T-helper 9 cell (primary cell): ENCODE measurements at regions not wholly inside any gene's neighbourhood (a gene's known extent, or its start where the extent isn't known, plus 50 kb on each side); places are given as distances from the start of the nearest gene placed in this dataset.

Experiments
- DNase-seq: peaks from one replicate; pipeline ENCODE4 v3.0.0-alpha.2; 2020

DNA sequence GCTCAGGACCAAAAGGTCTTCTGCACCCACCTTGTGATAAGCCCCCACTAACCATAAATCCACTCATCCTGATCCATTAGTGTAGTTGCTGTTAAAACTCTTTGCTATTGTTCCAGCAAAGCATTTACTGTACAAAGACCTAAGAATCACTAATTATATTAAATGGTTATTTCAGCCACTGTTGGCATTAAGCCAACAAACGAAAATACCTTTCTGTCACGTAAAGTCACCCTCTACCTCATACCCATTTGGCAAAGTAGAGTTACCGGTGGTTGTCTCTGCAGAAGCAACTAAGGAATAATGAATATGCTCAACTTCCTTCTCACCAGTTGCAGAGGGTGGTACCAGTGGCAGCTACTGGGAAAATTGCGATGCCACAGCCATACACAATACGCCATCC lies 224.5 kb downstream of the SP3 start:
- DNase-seq: no peak

DNA sequence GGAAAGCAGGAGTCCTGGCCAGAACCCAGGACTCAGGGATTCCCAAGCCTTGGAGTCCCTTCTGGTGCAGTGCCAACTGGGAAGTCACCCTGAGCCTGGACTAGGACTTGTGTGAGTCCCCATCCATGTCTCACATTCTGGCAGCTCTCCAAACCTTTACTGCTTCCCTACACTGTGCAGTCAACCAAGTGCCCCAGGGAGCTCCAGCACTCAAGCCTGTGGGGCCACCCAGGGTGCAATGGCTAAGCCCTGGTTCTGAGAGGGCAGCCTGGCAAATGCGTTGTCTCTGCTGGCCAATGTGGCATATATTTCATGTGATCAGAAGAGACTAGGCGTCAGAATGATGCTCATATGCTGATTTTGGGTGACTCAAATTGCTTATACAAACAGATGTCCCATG lies 223.4 kb downstream of the SP3 start:
- no peak for DNase-seq

DNA sequence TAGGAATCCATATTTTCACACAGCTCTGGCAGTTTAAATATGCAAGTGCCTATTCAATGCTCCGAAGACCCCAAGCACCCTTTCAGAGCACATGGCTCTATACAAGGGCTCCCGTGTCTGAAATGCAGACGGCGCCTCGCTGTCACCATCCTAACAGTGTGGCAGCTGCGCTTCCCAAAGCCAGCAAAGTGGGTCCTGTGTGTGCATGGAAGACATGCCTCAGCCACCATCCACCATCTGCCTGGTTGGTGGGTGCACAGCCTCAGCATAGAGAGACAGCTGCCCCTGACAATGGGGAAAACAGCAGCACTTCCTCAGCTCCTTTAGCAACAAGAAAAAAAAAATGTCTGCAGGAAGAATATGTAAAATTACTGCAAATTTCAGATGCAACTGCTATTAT lies 218.1 kb downstream of the SP3 start:
- DNase-seq: no peak

DNA sequence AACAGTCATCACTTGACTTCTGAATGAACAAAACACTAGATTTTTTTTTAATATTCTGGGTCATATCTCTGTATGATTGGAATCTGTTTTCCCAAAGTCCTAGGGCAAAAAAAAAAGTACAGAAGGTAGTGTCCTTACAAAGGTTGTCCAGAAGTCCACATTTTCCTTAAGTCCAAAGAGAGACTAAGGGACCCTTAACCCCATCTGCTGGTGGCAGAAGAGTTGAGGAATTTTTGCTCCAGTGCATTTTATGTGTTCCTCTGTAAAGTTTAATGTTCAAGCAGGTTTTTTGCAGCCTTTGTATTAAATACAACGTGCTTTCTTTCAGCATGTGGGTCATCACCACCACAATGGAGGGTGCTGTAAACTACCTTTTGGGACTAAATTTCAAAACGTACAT lies 215.9 kb downstream of the SP3 start:
- no peak for DNase-seq

DNA sequence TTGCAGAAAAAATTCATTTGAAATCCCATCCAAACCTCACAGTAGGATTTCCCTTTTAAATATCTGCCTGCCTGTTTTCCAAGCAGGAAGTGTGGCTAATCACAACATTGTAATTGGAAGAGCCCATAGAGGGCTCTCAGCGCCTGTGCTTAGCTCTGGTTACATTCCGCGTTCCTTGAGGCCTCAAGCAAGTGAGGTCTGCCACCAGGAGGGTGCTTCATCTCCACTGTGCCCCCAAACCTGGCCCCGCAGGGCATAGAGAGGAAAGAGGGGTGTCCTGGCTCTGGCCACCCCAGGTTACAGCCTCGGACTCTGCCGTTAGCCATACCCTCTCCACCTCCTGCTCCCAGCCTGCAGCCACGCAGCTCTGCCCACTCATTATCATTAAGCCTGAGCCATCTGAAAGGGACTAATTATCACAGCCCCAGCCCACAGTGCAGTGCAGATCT lies 214.8 kb downstream of the SP3 start:
- DNase-seq: no peak

DNA sequence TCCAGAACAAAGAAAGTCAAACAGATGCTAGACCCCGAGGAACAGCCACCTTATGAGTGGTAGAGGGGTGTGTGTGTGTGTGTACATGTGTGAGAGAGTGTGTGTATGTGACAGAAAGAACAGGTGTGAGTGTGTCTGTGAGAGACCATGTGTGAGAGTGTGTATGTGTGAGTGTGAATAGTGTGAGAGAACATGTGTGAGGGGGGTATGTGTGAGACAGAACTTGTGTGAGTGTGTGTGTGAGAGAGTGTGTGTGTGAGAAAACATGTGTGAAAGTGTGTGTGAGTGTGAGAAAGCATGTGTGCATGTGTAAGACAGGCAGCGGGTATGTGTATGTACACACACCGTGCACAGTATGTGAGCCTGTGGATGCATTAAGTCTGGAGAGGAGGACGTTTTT lies 214.3 kb downstream of the SP3 start:
- DNase-seq: no peak

DNA sequence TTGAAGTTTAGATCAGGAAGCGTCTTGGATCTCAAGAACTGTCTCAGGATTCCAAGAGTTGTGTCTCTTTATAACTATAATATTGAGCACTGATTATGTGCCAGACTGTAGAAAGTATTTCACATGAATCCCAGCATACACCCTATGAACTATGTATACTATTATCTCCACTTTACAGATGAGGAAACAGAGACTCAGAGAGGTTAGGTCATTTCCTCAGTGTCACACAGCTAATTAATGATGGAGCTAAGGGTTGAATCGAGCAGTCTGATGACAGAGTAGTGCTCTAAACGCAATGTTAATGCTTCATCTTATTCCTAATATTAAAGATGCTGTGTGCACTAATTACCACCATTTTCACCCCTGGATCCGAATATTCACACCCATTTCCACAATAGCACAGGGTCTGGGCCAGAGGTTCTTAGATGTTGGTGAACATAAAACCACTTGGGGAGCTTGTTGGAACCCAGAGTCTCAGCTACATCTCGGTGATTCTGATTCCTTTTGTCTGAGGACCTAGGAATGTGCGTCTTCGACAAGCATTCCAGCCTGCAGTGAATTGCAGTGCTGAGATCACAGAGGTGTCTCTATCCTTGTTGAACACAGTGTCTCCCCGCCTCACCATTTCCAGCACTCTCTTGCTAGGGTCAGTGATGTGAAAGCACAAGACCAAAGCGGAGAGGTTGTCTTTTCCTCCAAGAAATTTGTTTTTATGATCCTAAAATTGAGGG lies 213.8 kb downstream of the SP3 start:
- no peak for DNase-seq

DNA sequence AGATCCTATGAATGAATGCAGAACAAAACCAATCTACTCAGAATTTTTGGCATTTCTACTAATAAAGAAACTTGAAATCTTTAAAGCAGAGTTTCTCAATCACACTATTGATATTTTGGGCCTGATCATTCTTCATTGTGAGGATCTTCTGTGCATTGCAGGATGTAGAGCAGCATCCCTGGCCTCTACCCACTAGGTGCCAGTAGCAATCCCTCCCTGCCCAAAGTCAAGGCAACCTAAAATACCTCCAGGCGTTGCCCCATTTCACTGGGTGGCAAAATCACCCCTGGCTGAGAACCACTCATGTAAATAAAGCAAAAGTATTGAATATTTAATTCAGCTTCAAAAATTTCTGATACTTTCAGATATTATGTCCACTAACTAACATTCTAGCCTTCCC lies 213.0 kb downstream of the SP3 start:
- no peak for DNase-seq

DNA sequence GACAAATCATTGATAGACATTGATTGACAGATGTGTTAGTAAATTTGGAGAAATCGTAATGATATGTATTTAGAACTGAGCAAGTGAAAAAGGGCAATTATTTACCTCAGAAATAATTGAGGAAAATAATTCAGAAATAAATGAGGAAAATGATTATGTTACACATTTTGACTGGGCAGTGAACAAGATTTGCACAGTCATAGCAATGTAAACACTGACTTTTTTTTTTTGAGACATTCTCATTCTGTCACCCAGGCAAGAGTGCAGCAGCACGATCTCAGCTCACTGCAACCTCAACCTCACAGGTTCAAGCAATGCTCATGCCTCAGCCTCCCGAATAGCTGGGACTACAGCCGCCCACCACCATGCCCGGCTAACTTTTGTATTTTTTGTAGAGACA lies 211.7 kb downstream of the SP3 start:
- no peak for DNase-seq

DNA sequence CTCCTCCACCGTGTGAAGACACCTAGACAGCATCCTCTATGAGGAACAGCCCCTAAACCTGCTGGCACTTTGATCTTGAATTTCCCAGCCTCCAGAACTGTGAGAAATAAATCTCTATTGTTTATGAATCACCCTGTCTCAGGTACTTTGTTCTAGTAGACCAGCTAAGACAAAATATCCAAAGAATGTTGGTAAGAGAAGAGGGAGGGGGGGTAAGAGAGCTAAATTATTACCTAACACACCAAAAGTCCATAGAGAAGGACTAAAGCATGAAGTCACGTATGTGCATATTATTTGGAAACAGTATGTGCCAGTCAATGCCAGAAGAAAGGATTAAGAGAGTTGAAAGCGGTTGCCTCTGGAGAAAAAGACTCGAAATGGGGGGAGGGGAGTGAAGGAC lies 211.0 kb downstream of the SP3 start:
- DNase-seq: no peak

DNA sequence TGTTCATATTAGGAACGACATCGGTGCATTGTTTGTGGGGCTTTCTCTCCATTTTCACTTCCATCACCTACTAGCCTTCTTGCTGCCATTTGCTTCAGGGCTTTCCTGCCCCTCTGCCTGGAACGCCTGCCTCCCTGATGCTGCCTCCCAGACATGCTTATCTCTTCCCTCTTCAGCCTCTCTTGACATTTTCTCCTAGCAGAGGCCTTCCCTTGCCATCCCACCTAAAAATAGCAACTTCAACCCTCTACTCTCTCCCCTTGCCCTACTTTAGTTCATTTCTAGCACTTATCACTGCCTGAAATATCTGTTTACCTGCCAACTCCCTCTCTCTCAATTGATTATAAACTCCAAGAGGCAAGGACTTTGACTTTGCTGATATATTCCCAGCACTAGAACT lies 210.3 kb downstream of the SP3 start:
- DNase-seq: no peak

DNA sequence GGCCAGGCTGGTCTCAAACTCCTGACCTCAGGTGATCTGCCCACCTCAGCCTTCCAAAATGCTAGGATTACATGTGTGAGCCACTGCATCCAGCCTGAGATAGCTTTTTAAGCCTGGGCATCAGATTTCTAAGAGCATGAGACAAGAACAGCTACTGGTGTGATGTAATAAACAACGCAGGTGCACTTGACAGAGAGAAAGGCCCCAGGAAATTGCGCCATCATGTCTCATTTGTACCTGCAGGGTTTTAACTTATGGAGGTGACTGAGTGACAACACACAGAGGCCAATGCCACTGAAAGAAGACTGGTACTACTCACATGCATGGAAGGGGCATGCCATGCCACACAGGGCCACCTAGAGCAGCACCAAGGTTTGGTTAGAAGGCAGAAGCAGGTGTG lies 209.4 kb downstream of the SP3 start:
- DNase-seq: no peak

DNA sequence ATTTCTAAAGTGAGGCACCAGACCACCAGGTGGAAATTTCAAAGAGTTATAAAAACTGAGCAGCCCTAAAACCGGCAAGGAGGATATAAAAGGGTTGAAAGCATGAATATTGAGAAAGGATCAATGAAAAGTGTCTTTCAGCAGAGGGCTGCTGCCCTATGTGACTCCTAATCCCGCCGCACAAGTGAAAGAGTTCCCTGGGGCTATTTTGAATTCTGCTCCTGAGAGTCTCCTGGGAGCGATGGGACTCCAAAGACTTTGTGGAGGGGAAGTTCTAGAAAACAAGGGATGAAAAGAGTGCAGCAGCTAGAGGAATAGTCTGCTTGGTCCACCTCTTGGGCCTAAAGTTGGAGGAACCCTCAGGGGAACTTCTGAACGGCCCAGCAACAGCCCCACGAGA lies 205.2 kb downstream of the SP3 start:
- no peak for DNase-seq

DNA sequence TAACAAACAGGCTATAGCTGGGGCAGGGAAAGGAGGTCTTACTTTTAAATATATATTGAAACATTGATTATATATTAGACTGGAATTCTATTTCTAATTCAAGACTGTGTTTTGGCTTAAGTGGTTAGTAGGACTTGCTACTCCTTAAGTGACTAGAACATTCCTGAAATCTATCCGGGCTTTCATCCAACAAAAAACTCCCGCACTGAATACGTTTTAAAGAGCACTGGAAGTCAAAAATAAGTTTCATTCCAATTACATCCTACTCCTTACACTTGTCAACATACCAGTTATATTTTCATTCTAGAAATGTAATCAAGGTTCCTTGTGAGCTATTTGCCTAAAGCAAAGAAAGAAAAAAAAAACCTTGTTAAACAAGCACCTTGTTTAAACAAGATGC lies 204.6 kb downstream of the SP3 start:
- DNase-seq: no peak

DNA sequence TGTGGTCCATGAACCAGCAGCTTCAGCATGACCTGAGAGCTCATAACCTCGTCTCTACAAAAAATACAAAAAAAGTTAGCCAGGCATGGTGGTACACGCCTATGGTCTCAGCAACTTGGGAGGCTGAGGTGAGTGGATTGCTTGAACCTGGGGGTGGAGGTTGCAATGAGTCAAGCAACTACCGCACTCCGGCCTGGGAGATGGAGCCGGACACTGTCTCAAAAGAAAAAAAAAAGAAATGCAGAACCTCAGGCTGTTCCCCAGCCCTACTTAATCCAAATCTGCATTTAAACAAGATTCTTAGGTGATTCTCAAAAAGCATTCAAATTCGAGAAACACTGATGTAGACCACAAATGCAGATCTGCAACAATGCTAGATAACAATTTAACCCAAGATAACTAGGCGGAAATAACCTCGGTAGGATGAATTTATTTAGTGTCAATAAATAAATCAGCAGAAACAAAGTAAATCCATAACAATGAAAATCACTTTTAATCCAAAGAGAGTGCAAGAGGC lies 203.5 kb downstream of the SP3 start:
- no peak for DNase-seq

DNA sequence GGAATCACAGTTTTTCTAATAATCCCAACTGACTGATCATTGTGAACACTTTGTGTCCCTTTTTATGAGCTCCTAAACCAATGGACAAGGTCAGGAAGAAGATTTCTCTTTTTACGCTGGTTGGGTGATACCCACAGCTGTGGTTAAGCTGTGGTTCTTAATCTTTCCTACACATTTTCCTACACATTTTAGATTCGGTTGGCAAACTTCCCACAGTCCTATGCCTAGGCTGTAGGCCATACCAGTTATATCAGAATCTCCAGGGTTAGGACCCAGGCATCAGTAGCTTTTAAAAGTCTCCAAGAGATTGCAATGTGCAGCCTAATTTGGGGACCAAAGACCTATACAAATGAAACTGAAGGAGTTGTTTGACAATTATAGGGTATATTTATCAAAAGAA lies 203.0 kb downstream of the SP3 start:
- no peak for DNase-seq

DNA sequence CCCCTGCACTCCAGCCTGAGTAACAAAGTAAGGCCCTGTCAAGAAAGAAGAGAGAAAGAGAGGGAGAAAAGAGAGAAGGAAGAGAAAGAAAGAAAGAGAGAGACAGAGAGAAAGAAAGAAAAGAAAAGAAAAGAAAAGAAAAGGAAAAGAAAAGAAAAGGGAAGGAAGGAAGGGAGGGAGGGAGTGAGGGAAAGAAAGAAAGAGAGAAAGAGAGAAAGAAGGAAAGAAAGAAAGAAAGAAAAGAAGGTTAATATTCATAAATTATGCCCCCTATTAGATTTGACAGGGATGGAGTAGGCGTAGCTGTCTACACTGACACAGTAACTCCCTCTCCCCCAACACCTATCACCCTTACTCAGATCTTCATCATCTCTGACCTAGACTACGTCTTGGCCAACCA lies 202.3 kb downstream of the SP3 start:
- no peak for DNase-seq

DNA sequence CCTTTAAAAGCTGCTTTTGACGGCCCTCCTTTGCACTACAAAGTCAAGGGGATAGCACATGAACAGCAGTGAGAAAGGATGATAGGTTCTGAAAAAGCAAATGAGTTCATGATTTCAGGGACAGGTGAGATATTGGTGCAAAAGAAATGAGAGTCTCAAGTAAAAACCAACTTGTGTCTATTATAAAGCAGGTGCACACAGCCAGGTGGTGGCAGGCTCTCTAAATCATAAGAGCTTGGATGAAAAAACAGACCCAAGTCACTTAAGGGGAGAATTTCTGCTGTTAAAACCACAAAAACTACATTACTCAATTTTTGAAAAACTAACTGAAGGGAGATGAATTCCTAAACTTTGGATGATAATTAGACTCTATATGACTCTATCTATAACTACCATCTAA lies 201.5 kb downstream of the SP3 start:
- no peak for DNase-seq

DNA sequence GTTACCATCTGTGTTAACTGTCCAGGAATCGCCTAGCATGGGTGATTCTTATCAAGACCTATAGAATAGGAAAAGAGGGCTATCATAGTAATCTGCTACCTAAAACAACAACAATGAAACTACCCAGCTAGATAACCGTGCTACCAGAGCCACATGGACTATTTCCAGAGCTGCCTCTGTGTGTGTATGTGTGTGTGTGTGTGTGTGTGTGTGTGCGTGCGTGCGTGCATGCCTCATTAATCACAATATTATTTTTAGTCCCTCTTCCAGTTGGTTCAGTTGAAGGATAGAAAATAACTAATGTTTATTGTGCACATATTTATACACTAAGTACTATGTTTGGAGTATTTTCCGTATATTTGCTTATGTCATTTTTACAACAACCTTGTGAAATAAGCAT lies 201.1 kb downstream of the SP3 start:
- no peak for DNase-seq

DNA sequence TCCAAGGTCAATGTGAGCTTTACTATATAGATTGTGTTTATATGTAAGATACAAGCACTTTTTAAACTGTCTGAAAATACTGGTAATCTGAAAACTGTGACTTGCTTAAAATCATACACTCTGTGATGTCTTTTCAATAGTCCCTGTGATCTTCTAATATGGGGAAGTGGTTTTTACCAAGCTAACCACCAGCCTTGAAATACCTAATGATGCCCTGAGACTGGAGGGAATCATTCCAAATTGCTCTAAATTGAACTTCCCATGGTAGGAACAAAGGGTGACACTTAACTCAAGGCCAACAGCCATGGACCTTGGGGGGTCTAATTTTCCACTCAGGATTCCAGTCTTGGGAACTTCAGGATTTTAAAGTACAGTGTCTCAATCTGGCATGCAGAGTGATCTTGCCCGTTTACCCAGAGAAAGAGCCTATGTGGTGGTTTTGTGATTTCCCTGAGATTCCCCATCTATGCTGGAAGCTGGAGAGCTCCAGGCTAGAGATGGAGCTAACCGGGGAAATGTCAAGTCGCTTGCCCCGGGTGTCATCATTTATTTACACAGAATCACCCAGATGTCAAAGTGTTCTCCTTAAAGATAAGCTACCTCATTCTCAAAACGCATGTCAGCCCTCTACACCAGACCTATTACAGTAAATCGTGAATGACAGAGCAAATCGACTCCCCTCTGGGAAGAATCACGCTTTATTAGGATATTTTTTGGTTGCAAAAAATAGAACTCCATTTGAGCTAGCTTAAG lies 198.5 kb downstream of the SP3 start:
- no peak for DNase-seq

DNA sequence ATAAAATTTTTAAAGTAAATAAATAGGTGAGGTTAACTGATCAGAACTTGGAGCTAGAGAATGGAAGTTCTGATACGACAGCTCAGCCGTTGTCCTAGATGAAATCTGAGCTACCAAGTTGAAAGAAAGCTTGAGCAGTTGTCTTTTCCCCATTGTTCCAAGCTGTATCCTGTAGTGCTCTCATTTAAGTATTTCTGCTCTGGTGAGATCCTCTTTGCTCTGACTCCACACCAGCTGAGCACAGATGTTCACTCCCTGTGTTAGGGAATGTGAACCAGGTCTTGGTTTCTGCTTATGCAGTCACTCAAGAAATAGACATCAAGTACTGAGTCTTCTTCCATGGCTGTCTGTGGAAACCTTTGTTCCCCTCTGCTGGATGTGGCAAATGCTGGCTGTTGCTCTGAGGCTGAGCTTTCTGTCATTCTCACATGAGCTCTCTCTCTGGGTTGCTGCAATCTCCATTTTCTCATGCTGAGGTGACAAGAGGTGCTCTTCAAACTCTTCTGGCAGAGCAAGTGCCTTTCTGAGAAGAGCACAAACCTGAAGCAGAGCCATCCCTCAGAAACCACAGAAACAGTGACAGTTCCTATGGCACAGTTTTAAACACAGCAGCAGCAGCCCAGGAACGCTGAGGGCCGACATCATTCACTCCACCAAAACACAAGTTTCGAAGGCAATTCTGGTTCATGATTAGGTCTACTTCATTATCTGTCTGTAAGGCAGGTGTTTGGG lies 194.1 kb downstream of the SP3 start:
- no peak for DNase-seq

DNA sequence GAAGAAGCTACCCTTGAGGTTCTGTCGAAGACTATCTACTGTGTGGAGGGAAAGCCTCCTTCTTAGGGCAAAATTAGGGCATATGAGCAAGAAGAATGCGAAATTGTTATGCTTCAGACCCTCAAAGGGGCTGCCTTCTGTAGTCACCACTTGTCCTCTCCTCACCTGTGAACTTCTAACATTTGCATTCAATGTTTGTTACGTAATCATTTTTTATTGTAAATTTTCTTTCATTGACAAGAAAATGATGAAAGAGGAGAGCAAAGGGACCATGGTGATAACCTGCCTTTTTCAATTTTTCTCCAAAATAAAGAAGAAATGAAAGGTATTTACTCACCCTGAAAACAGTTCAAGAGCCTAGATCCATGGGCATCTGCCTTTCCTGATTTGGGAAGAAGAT lies 193.0 kb downstream of the SP3 start:
- DNase-seq: no peak

DNA sequence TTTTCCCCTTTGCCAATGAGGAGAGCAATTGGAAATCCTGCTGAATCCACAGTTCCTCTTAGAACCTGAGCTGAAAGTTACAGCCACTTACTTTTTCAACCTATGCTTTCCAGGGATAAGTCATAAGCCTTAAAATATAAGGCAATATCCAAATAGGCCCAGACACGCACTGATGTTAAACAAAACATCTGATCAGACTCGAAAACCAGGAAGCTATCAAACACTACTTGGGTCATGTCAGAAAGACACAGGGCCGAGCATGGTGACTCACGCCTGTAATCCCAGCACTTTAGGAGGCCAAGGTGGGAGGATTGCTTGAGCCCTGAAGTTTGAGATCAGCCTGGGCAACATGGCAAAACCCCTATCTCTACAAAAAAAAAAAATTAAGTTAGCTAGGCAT lies 192.1 kb downstream of the SP3 start:
- no peak for DNase-seq

DNA sequence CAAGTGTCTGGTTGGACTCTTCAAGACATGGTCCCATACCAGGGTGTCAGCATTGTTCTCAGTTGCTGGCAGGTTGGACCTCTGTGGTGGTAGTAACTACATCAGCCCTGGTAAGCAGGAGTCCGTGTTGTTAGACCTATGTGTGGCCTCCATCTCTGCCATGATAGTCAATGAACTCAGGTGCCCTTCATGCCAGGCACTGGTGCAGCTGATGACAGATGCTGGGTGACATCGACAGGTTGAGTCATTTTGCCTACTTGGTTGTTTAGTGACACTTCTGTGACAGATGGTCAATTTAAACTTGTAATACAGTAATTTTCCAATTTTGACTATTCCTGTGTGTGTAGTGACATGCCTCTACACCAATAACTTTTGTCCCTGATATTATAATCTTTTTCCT lies 189.7 kb downstream of the SP3 start:
- DNase-seq: no peak
